ENCODE measurements at regions not wholly inside any gene's neighbourhood (a gene's known extent, or its start where the extent isn't known, plus 50 kb on each side); places are given as distances from the start of the nearest gene placed in this dataset.

DNA sequence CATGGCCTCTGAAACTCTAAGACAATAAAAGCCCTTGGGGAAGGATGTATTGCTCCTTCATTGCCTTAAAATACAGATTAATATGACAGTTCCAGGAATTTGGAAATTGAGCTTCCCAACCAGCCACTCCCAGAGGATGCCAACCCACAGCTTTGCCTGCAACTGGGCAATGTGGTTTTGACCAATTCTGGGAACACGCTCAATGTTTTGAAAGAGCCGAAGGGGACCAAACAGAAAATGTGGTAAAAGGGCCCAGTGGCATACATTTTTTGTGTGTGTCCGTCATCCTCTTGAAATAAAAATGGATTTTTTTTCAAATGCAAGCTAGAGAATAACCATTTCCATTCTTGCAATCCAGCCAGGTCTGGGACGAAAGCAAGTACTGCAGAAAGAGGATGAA is 88.3 kb upstream of the PLEKHG7 start:
- no peak for DNase-seq (ENCODE audit: low read depth)

DNA sequence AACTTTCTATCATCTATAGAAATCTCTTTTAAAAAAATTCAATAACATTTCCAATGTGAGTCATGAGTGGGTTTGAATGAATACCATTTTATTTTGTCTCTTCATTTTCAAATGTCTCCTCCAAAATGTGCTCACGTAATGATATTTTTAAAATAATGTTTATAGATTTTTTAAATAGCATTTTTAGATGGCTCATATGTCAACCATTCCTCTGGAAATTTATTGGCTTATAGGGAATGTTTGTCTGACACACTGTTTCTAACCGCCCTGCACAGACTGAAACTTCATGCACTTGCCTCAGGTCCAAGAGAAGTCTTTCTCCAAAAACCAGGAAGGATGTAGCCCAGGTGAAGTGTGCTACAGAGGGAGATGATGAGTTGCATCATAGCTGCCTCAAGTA is 88.8 kb upstream of the PLEKHG7 start:
- DNase-seq (ENCODE audit: low read depth), result no peak

DNA sequence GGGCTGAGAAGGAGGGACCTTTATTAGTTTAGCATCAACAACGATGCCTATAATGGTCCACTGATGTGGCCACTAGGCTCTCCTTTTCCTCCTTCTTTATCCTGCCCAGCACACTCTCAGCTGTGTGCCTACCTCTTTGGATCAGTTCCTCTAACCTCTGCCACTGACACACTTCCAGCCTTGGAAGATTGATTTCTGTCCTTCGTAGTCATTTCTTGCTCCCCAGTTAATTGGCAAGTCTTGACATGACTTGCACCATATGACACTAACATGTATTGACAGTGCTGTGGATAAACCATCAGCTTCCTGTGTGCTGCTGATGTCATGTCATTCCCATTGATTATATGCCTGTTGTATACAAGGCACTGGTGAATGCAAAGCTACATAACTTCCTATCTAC is 90.2 kb upstream of the PLEKHG7 start:
- no peak for DNase-seq (ENCODE audit: low read depth)

DNA sequence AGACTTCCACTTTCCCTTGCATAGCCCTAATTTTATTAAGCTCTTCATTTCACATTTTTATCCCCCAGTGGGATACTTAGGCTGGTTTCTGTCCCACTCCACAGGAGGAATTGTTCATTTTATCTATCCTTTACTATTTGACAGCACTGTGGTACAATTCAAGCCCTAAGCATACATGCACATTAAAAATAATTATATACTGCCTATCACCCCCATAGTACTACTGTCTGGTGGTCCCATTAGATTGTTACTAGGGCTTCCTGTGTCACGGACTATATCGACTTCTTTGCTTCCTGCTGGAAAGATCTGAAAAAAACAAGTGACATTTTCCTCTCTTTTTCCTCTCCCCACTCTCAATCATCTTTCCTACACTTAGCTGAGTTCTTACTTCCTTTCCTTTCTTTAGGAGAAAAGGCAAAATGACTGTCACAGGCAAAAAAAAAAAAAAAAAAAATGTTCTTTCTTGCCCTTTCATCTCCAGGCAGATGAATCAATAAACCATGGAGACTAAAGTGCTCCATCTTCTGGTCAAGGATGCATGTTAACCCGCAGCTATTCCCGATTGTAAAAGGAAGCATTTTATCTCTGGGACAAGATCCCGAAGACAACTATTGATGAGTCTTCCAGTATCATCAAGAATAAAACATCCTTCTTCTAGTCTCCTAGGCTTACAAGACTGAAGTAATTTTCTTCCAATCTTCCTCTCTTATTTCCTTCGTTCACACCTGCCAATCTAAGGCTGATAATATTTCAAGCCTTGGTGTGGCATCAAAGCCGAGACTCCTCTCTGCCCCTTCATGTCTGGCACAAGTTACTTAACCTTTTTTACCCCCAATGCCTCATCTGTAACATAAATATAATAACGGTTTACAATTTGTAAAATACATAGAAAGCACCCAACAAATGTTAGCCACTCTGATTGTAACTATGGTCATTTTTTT is 94.4 kb upstream of the PLEKHG7 start:
- no peak for DNase-seq (ENCODE audit: low read depth)

DNA sequence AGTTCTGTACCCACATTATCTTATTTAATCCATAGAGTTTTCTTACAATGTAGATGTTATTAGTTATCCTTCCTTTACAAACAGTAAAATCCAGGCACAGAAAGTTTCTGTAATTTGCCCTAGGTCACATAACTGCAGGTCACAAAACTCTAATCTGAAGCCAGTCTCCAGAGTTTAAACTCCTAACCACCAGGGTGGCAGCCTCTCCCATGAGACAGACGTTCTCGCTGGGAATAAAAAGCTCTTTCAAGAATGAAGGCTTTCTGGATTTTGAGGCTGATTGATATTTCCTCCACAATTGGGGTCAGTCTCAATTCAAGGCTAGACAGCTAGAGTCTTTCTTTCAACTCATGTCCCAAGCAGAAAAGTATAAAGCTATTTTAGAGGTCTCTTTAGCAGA is 95.8 kb upstream of the PLEKHG7 start:
- no peak for DNase-seq (ENCODE audit: low read depth)

DNA sequence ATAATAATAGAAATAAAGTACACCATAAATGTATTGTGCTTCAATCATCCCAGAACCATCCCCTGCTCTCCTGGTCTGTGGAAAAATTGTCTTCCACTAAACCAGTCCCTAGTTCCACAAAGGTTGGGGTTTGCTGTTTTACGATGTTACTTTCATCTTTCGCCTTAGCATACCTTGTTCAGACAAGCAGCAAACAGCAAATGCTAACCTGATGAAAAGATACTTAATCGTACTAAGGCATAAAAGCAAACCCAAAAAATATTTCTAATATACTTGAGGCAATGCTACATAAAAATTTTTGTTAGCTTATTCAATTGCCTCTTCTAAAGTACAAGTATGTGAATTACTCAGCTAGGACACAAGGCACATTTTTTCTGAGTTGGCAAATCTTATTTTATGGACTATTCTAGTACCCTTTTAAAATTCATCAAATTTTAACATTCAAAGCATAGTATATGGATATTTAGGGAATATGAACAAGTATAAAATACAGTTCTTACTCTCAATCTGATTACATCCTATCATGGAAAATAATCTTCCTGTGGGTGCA is 97.1 kb upstream of the PLEKHG7 start:
- DNase-seq (ENCODE audit: low read depth), result no peak

DNA sequence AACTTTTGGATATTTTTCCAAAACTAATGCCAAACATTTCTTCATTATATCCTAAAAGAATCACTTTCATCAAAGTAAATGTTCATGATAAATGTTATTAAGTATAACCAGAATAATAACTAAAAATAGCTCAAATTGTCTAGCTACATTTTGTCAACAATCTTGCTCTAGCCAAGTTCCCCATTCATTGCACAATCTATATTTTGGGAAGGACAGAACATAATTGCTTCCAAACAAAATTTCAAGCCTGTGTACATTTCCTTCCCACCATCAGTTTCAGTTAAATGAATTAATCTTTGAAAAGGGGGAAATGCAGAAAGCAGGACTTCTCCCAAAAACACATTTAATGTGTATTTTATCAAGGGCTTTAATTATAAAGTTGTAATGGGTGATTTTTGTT is 98.0 kb upstream of the PLEKHG7 start:
- DNase-seq (ENCODE audit: low read depth), result no peak

DNA sequence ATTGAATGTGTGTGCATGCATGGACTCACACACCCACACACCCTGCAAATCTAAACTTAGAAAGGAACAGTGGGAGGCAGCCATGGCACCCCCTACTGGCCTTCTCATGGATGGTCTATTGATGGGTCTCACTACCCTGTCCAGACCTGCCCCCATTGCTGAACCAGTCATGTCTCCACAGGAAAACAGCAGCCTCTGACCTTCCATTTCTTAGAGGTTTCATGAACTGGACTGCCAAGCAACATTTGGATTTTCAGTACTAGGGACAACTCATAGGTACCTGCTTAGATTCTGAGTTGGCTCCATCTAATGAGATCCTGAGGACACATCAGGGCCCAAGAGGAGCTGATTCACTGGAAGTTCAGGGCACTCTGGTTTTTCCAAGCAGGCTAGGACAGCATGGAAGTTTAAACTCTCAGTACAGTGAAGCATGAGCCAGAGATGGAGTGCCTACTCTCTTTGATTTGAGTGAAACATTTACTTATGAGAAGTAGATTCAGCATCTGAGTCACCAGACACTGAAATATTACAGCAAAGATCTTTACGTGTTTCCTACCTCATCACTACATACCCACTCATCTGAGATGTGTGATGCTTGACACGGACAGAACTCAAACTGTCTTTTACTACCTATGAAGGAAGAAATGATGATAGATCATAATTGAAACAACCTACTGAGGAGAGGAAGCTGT is 98.9 kb upstream of the PLEKHG7 start:
- no peak for DNase-seq (ENCODE audit: low read depth)

DNA sequence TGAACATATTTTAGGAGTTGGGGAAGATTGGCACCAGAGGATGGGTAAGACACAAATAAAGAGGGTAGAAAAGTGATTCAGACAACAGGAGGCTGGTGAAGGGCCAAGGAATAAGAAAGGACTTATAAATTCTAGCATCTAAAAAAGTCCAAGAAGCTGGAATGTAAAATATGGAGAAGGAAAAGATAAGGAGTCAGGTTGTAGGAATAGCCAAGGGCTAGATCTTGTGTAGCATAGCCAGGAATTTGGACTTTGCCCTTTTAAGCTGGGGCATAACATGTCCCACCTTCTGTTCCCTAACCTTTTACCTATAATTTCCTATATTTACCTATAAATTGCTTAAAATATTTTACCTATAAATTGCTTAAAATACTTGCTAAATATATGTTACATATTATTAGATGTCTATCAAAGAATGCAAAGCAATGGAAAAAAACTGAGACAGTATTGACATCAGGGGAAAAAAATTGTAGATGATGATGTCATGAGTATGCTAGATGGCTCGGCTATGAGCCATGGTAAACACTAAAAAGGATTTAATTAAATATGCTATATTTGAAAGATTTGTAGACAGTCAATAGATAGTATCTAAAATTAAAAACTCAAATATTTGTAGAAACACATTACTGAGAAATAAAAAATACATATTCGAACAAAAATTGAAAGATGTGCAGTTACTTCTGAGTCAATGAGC is 99.7 kb upstream of the PLEKHG7 start:
- DNase-seq (ENCODE audit: low read depth), result no peak

DNA sequence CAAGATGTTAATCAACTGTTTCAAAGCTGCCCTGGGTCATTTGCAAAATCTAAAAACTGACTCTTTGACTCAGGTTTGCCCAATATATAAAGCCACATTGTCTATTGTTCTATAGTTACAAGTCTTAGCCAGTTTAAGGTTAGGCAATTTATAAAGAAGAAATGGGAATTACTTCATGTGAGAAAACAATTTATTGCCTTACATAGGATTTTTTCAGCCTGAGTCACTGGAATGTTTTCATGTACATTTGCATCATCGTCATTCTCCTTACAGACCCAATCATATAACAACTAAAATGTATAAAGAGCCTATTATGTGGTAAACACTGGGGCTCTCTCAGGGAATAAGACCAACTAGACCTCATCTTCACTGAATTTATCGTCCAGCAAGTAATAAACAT is 100.3 kb upstream of the PLEKHG7 start:
- DNase-seq (ENCODE audit: low read depth), result no peak

DNA sequence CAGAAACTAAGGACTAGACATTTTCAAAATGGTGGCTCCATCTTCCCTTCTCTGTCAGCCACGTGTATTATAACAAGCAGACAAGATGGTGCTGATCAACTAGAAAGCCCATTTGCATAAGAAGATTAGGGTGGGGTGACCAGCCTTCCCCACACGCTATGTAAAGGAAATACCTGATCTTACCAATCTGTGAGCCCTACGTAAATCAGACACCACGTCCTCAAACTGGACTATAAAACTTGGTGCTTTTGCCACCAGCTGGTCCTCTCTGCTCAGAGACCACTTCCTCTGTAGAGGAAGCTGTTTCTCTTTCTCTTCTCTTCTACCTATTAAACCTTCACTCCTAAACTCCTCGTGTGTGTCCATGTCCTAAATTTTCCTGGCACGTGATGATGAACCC is 101.1 kb upstream of the PLEKHG7 start:
- DNase-seq (ENCODE audit: low read depth), result no peak

DNA sequence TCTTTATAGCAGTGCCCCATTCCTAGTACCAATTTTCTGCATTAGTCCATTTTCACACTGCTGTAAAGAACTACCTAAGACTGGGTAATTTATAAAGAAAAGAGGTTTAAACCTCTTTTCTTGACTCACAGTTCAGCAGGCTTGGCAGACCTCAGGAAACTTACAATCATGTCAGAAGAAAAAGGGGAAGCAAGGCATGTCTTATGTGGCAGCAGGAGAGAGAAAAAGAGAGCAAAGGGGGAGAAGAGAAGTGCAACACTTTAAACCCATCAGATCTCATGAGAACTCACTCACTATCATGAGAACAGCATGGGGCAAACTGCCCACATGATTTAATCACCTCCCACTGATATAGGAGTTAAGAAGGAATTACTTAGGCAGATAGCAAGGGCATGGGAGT is 101.6 kb upstream of the PLEKHG7 start:
- no peak for DNase-seq (ENCODE audit: low read depth)

DNA sequence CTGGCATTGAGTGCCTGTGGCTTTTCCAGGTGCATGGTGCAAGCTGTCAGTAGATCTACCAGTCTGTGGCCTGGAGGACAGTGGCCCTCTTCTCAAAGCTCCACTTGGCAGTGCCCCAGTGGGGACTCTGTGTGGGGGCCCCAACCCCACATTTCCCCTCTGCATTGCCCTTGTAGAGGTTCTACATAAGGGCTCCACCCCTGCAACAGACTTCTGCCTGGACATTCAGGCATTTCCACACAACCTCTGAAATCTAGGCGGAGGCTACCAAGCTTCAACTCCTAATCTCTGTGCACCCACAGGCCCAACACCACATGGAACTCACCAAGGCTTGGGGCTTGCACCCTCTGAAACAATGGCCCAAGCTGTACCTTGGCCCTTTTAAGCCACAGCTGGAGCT is 102.7 kb upstream of the PLEKHG7 start:
- DNase-seq (ENCODE audit: low read depth), result no peak

DNA sequence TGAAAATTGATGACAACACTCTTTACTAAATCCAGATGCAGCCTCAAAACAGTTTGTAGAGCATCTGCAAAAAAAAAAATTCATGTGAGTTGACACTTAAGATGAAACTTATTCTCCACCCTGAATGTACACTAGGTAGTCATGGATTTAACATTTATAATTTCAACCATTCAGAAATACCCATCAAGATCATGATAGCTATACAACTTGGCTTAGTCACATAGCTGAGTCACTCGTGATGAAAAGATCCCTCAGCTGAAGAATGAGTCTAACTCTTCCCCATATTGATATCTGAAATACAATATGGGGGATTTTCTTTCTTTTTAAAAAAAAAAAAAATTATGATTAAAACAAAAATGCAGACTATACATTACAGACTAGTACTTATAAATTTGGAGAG is 104.8 kb upstream of the PLEKHG7 start:
- no peak for DNase-seq (ENCODE audit: low read depth)

DNA sequence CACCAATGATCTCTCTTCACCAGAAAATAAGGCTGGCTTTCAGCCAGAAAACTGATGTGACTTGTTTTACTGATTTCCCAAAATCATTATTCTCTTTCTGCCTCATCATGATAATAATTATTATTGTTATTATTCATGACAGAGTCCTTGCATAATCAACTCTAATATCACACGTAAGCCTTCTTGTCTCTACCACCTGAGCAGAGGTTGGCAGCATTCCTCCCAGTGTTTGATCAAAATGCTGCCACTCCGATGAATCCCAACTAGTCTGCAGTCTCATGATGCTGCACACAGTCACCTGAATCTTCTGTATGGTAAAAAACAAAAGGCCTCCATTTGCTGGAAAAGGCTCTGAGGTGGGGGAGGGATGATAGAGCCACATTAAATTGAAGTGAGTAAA is 105.7 kb upstream of the PLEKHG7 start:
- no peak for DNase-seq (ENCODE audit: low read depth)

DNA sequence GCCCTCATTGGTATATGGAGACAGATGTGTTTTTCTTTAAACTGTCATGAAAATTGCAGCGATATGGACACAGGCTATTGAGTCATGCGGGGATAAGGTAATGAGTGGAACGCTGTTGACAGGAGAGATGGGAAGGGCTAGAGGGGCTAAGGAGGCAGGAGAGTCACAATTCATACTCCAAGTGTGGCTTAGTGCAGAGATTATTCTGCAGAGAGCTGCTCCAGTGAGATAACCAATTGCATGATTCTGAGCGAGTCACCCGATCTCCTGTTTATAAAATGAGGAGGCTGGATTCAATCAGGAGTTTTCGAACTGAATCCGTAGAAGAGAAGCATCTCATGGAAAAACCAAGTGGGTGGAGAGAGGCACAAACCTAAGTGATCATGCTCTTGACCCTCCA is 106.4 kb upstream of the PLEKHG7 start:
- no peak for DNase-seq (ENCODE audit: low read depth)

DNA sequence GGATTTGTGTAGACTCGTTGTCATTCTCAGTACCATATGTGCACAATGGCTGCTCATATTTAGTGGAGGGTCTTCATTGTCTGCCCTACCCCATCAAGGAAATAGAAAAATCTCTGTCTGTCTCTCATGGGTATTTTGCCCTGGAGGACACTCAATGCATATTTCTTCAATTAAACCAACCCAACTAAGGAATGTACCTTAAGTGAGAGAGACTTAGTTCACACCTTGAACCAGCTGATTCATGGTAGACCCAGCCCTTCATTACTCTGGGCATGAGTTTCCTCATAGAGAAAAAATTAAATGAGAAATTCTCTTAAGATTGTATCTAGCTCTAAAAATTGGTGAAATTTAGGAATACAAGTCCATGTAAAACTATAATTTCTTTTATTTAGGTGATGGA is 107.1 kb upstream of the PLEKHG7 start:
- no peak for DNase-seq (ENCODE audit: low read depth)

DNA sequence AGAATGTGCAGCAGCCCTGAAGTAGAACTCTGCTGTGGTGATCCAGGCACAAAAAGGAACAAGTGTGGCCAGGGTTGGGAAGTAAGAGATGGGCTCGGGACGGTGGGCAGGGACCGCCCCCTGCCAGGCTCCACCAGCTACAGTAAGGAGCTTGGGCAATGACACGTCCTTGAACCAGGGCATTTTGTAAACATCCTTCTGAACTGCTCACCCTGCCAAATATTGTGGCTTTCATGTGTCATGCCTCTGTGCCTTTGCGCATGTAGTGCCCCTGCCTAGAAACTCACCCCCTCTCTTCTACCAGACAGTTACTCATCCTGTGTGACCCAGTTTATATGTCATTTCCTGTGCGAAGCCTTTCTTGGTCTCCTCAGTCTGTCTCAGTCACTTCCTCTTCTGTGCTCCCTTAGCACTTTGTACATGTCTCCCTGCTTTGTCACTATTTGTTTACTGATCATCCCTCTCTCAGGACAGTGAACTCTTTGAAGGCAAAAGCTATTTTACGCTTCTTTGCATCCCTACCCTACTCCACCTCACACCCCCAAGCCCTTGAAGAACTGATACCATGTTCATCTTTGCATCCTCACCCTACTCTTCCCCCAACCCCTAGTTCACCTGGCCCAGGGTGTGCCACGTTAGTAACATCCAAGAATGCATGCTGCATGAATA is 108.9 kb upstream of the PLEKHG7 start:
- DNase-seq (ENCODE audit: low read depth), result peak; percentile 59

DNA sequence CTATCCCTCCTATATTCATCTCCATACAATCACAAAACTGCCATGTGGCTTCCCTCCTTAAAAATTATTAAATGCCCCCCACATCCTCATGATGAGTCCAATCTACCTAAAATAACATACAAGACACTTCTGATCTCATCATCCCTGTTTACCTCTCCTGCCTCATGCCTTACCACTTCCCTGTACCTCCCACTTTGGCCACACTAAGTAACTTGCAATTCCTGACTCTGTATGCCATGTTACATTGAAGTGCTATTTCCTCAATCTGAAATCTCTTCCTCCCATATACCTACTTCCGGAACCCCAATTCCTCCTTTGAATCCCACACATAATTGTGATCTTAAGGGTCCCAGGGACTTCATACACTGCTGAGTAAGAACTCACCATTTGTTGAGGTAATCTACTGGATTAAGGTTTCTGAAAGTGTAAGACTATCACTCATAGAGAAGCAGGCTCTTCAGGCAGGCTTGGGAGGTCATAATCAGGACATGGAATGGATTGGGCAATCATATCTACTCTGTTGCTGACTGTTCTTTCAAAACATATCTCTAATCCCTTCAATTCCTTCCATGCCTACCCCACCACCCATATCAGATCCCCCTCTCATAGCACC is 117.6 kb upstream of the PLEKHG7 start:
- DNase-seq (ENCODE audit: low read depth), result no peak

DNA sequence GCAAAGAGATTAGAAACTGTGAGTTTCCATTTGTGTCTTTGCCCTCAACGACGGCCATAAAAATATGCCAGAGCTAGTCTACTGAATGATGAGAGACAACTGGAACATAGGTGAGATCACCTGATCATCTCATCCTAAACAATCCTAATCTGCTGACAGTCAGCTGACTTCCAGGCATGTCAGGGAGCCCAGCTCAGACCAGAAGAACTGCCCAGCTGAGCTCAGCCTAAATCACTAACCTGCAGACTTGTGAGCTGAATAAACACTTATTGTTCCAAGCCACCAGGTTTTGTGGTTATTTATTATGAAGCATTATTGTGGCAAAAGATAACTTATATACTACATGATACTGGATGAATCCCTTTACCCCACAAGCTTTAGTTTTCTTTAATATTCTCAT is 118.9 kb upstream of the PLEKHG7 start:
- DNase-seq (ENCODE audit: low read depth), result no peak

DNA sequence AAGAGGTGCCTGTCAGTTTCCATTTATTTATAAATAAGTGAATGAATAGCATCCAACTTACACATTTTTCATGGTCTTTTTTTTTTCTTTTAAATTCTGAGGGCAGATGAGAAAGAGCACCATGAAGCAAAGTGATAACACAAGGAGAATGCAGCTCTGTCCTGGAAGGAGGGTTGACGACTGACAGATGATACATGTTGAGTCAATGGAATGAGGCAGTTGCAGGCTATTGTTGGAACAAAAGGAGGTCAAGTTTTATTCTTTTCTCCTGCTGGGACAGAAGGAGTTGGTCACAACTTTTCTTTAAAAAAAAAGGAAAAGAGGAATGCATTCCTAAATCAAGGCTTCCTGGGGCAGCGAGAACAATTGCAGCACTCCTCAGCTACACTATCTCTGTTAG is 119.9 kb upstream of the PLEKHG7 start:
- no peak for DNase-seq (ENCODE audit: low read depth)

DNA sequence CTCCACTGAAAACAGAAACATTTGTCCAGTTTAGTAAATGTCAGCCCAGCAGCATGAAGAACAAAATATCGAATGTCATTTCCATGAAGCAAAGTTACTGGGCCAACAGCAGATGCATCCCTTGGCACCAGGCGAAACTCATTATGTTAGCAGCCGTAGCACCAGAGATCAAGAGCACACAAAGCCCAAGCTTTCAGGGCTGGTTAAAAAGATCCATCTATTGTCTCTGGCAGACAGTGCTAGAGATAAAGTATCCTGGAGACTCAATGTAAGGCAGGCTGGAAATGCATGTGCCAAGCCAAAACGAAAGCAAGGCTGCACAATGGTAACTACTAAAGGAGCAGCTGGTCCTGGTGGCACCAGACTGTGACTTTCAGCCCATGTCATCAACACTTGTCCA is 120.3 kb upstream of the PLEKHG7 start:
- no peak for DNase-seq (ENCODE audit: low read depth)

All from activated T-cell treated with anti-CD3 and anti-CD28 coated beads for 1 hour (primary cell).